Breast epithelium (tissue), 4 donors: ENCODE measurements at regions not wholly inside any gene's neighbourhood (a gene's known extent, or its start where the extent isn't known, plus 50 kb on each side); places are given as distances from the start of the nearest gene placed in this dataset.
A peak's percentile ranks its signal among the peaks of the same experiment; 100 is the strongest.

Experiments used
- DNase-seq, 2 donors: peaks; one replicate each; pipeline ENCODE4 v3.0.0-alpha.2; 2019; ENCODE audit warnings: low spot score in 2 of 2
- H3K27ac ChIP-seq, 2 donors: fragments of 200-600 bp; sonication (generic) in 1 of 2; one replicate each; pipeline ENCODE4 v1.5.1; 2016 to 2019; ENCODE audit warnings: mild to moderate bottlenecking in 1 of 2
- H3K27me3 ChIP-seq, 2 donors: fragments of 200-600 bp; sonication (generic) in 1 of 2; one replicate each; pipeline versions ENCODE4 v1.5.1 to v1.6.0; 2017 to 2019; ENCODE audit warnings: control low read depth in 1 of 2, mild to moderate bottlenecking in 1 of 2
- H3K36me3 ChIP-seq: fragments of 200-600 bp; one replicate; pipeline ENCODE4 v1.5.1; 2019
- H3K4me1 ChIP-seq, 2 donors: fragments of 200-600 bp; sonication (generic); one replicate each; pipeline ENCODE4 v1.5.1; 2016 to 2019; ENCODE audit warnings: control low read depth in 1 of 2
- H3K4me3 ChIP-seq, 3 donors: fragments of 200-600 bp; sonication (generic); 1 replicate in 2 of 3; 2 replicates in 1 of 3; pipeline ENCODE4 v1.5.1; 2016 to 2019; ENCODE audit warnings: mild to moderate bottlenecking in 3 of 3, moderate library complexity in 2 of 3
- H3K9me3 ChIP-seq, 2 donors: fragments of 200-600 bp; sonication (generic) in 1 of 2; one replicate each; pipeline ENCODE4 v1.5.1; 2016 to 2019; ENCODE audit warnings: control low read depth in 1 of 2
- CTCF ChIP-seq, 3 donors: fragments of 450-650 bp; IDR thresholded peaks; one replicate each; pipeline ENCODE4 v1.5.1; 2016 to 2017; ENCODE audit warnings: antibody characterized with exemption in 3 of 3, mild to moderate bottlenecking in 3 of 3, moderate library complexity in 3 of 3
- POLR2A ChIP-seq: fragments of 450-650 bp; IDR thresholded peaks from one replicate; pipeline ENCODE4 v1.6.1; 2016; ENCODE audit warnings: antibody characterized with exemption, mild to moderate bottlenecking, moderate library complexity
- POLR2AphosphoS5 ChIP-seq, 3 donors: sonication (generic); formaldehyde crosslinking; IDR thresholded peaks; one replicate each; pipeline ENCODE4 v1.6.1; 2017; ENCODE audit warnings: antibody characterized with exemption in 3 of 3
- intact Hi-C: fragments of 100-400 bp; cut with DNase I; formaldehyde crosslinking; loops from one replicate; pipeline ENCODE4 v1.15.1; 2023; ENCODE audit warnings: low total_unique reads

- TF ChIP-seq POLR2A (no peak), CTCF (IDR thresholded peaks at IDR 0.05) (no peak), POLR2AphosphoS5 (IDR thresholded peaks at IDR 0.05) (no peak)
- intact Hi-C loops, result no loop called here
- no peak for DNase-seq
- Histone ChIP-seq H3K4me1 (no peaks in the 10 kb centered on the region), H3K4me3 (no peak overlapping the region), H3K27ac (no peak overlapping the region), H3K36me3 (no peaks in the 10 kb centered on the region), H3K27me3 (no peaks in the 10 kb centered on the region), H3K9me3 (no peaks in the 10 kb centered on the region)
These were observed 607.0 kb downstream of the ZNF608 start for GRCh38 chr5:124139477-124139876.

- no peak for DNase-seq
- Histone ChIP-seq H3K27me3 (no peaks in the 10 kb centered on the region), H3K9me3 (no peaks in the 10 kb centered on the region), H3K36me3 (no peaks in the 10 kb centered on the region), H3K4me3 (no peak overlapping the region), H3K4me1 (no peaks in the 10 kb centered on the region), H3K27ac (no peak overlapping the region)
- intact Hi-C loops, result no loop called here
- TF ChIP-seq POLR2AphosphoS5 (IDR thresholded peaks at IDR 0.05) (no peak), CTCF (IDR thresholded peaks at IDR 0.05) (no peak), POLR2A (no peak)
These were observed 609.8 kb downstream of the ZNF608 start for GRCh38 chr5:124136609-124137008.

GRCh38 chr5:124134941-124135340 lies 611.5 kb downstream of the ZNF608 start:
- no peak for DNase-seq
- H3K27me3 ChIP-seq, result no peaks in the 10 kb centered on the region
- TF ChIP-seq POLR2A, result no peak
- no peak for TF ChIP-seq POLR2AphosphoS5 (IDR thresholded peaks at IDR 0.05)
- no peak for TF ChIP-seq CTCF (IDR thresholded peaks at IDR 0.05)
- intact Hi-C loops, result no loop called here
- no peak overlapping the region for H3K27ac ChIP-seq
- no peaks in the 10 kb centered on the region for H3K9me3 ChIP-seq
- H3K4me3 ChIP-seq, result no peak overlapping the region
- H3K36me3 ChIP-seq, result no peaks in the 10 kb centered on the region
- H3K4me1 ChIP-seq, result no peaks in the 10 kb centered on the region

- no peak for TF ChIP-seq POLR2A
- no peak for TF ChIP-seq POLR2AphosphoS5 (IDR thresholded peaks at IDR 0.05)
- no peak for TF ChIP-seq CTCF (IDR thresholded peaks at IDR 0.05)
- H3K36me3 ChIP-seq, result no peaks in the 10 kb centered on the region
- DNase-seq, result no peak
- no peak overlapping the region for H3K4me3 ChIP-seq
- intact Hi-C loops, result no loop called here
- no peaks in the 10 kb centered on the region for H3K9me3 ChIP-seq
- no peaks in the 10 kb centered on the region for H3K27me3 ChIP-seq
- no peaks in the 10 kb centered on the region for H3K4me1 ChIP-seq
- H3K27ac ChIP-seq, result no peak overlapping the region
These were observed 613.0 kb downstream of the ZNF608 start for GRCh38 chr5:124133406-124133805.

- Histone ChIP-seq H3K9me3 (no peaks in the 10 kb centered on the region), H3K4me3 (no peak overlapping the region), H3K27ac (no peak overlapping the region), H3K27me3 (no peaks in the 10 kb centered on the region), H3K4me1 (no peaks in the 10 kb centered on the region), H3K36me3 (no peaks in the 10 kb centered on the region)
- intact Hi-C loops, result no loop called here
- peak in 1 of 2 donors; percentile 20 for DNase-seq
- TF ChIP-seq POLR2A, result no peak
- TF ChIP-seq POLR2AphosphoS5 (IDR thresholded peaks at IDR 0.05), result no peak
- TF ChIP-seq CTCF (IDR thresholded peaks at IDR 0.05), result no peak
These were observed 613.6 kb downstream of the ZNF608 start for GRCh38 chr5:124132843-124133242.
